ENCODE measurements at regions not wholly inside any gene's neighbourhood (a gene's known extent, or its start where the extent isn't known, plus 50 kb on each side); places are given as distances from the start of the nearest gene placed in this dataset.
"Not testable (repeated sequence)": the region's sequence is repeated elsewhere in the genome, so short reads cannot be mapped to it uniquely, and the experiment has no call there.

GRCh38 chr19:27890696-27891095 lies 1322.3 kb downstream of the UQCRFS1 start:
- DNase-seq: no peak

GRCh38 chr19:27890206-27890605 lies 1322.7 kb downstream of the UQCRFS1 start:
- no peak for DNase-seq

GRCh38 chr19:27889156-27889555 lies 1323.8 kb downstream of the UQCRFS1 start:
- no peak for DNase-seq

GRCh38 chr19:27887946-27888345 lies 1325.0 kb downstream of the UQCRFS1 start:
- DNase-seq: no peak

- DNase-seq: no peak
Measured at GRCh38 chr19:27885359-27885758, 1327.6 kb downstream of the UQCRFS1 start.

- DNase-seq: no peak
Measured at GRCh38 chr19:27884376-27884775, 1328.6 kb downstream of the UQCRFS1 start.

- DNase-seq: no peak
Measured at GRCh38 chr19:27881213-27881612, 1331.7 kb downstream of the UQCRFS1 start.

GRCh38 chr19:27876976-27877512 lies 1335.9 kb downstream of the UQCRFS1 start:
- no peak for DNase-seq

GRCh38 chr19:27876489-27876888 lies 1336.5 kb downstream of the UQCRFS1 start:
- no peak for DNase-seq

GRCh38 chr19:27872370-27872769 lies 1340.6 kb downstream of the UQCRFS1 start:
- DNase-seq: no peak

- no peak for DNase-seq
Measured at GRCh38 chr19:27870293-27870692, 1342.7 kb downstream of the UQCRFS1 start.

GRCh38 chr19:27868007-27868406 lies 1344.9 kb downstream of the UQCRFS1 start:
- DNase-seq: no peak

- no peak for DNase-seq
Measured at GRCh38 chr19:27865927-27866777, 1346.8 kb downstream of the UQCRFS1 start.

- DNase-seq: no peak
Measured at GRCh38 chr19:27861411-27861975, 1351.5 kb downstream of the UQCRFS1 start.

- no peak for DNase-seq
Measured at GRCh38 chr19:27860309-27860934, 1352.5 kb downstream of the UQCRFS1 start.

GRCh38 chr19:27859689-27860088 lies 1353.3 kb downstream of the UQCRFS1 start:
- DNase-seq: no peak

GRCh38 chr19:27858981-27859581 lies 1353.9 kb downstream of the UQCRFS1 start:
- DNase-seq: no peak

- not testable (repeated sequence) for DNase-seq
Measured at GRCh38 chr19:27852931-27853330, 1360.0 kb downstream of the UQCRFS1 start.

GRCh38 chr19:27851543-27852060 lies 1361.3 kb downstream of the UQCRFS1 start:
- DNase-seq: no peak

GRCh38 chr19:27851002-27851481 lies 1361.9 kb downstream of the UQCRFS1 start:
- no peak for DNase-seq

- DNase-seq: no peak
Measured at GRCh38 chr19:27846944-27847343, 1366.0 kb downstream of the UQCRFS1 start.

- DNase-seq: no peak
Measured at GRCh38 chr19:27844261-27844660, 1368.7 kb downstream of the UQCRFS1 start.

GRCh38 chr19:27843861-27844260 lies 1369.1 kb downstream of the UQCRFS1 start:
- no peak for DNase-seq
